IPS DF 6.9 (cell line): ENCODE measurements at regions not wholly inside any gene's neighbourhood (a gene's known extent, or its start where the extent isn't known, plus 50 kb on each side); places are given as distances from the start of the nearest gene placed in this dataset.
"Not testable (repeated sequence)": the region's sequence is repeated elsewhere in the genome, so short reads cannot be mapped to it uniquely, and the experiment has no call there.

Experiments used
- DNase-seq: peaks from one replicate; pipeline ENCODE4 v3.0.0-alpha.2; 2013; ENCODE audit warnings: low read depth, low spot score
- H3K27ac ChIP-seq: one replicate; pipeline ENCODE4 v1.5.1; 2013; ENCODE audit warnings: low read length, control low read depth
- H3K27me3 ChIP-seq: 2 replicates; pipeline ENCODE4 v1.6.1; 2013; ENCODE audit warnings: mild to moderate bottlenecking, low read length; ENCODE audit not compliant: control insufficient read depth, insufficient read depth
- H3K36me3 ChIP-seq: 2 replicates; pipeline ENCODE4 v1.6.1; 2013; ENCODE audit warnings: low read length; ENCODE audit not compliant: control insufficient read depth, insufficient read depth
- H3K4me1 ChIP-seq: 2 replicates; pipeline ENCODE4 v1.6.1; 2013; ENCODE audit warnings: low read length; ENCODE audit not compliant: control insufficient read depth, insufficient read depth
- H3K4me3 ChIP-seq: 2 replicates; pipeline ENCODE4 v1.5.1; 2013; ENCODE audit warnings: mild to moderate bottlenecking, low read length
- H3K9me3 ChIP-seq: 2 replicates; pipeline ENCODE4 v1.6.1; 2013; ENCODE audit warnings: low read length, inconsistent platforms; ENCODE audit not compliant: control insufficient read depth, insufficient read depth
- WGBS: extraction: QIAGEN DNeasy Blood & Tissue Kit; methylation state at CpG from one replicate; pipeline ENCODE4 v1.1.7; 2013; ENCODE audit warnings: mixed read lengths, missing lambda C conversion rate; ENCODE audit not compliant: insufficient read length, insufficient coverage; 5-methylcytosine and 5-hydroxymethylcytosine counted together

DNA sequence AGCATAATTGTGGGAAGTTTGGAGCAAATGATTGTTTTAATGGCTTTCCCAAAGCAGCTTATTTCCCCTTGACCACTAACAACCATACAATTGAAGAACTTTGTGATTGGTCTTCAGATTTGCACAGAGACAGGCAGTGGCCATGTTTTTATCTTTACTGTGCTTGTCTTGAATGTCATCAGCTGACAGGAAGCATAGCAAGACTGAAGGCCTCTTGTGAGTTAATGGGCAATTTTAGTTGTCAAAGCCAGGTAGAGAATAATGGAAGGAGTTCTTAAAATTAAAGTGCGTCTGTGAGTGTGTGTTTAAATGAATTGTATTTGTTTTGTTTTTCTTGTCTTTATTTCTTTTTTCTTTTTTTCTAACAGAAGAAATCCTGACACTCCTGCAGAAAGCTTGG, 809.9 kb downstream of the TSN start:
- Histone ChIP-seq H3K27me3 (no peaks in the 10 kb centered on the region), H3K4me3 (no peak overlapping the region), H3K4me1 (no peaks in the 10 kb centered on the region), H3K36me3 (no peaks in the 10 kb centered on the region), H3K27ac (no peak overlapping the region), H3K9me3 (no peaks in the 10 kb centered on the region)
- no peak for DNase-seq
- WGBS, result 100% methylated on average over 1 of the region's 1 CpG

DNA sequence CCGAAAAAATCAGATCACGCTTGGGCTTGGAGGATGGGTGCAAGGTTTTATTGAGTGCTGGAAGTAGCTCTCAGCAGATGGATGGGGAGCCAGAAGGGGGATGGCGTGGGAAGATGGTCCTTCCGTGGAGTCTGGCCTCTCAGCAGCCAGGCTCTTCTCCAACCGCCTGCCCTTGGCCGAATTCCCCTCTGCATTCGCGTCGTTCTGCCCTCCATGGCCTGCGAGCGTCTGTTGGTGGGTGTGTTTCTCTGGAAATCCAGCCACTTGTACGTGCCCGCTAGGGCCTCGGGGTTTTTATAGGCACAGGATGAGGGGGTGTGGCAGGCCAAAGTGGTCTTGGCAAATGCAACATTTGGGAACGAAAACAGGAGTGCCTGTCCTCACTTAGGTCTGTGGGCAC, 815.2 kb downstream of the TSN start:
- no peaks in the 10 kb centered on the region for H3K27me3 ChIP-seq
- H3K4me3 ChIP-seq, result no peak overlapping the region
- H3K36me3 ChIP-seq, result no peaks in the 10 kb centered on the region
- DNase-seq, result no peak
- H3K9me3 ChIP-seq, result no peaks in the 10 kb centered on the region
- H3K4me1 ChIP-seq, result no peaks in the 10 kb centered on the region
- WGBS, result no CpG with 5 or more reads among the region's 15 CpGs
- no peak overlapping the region for H3K27ac ChIP-seq

DNA sequence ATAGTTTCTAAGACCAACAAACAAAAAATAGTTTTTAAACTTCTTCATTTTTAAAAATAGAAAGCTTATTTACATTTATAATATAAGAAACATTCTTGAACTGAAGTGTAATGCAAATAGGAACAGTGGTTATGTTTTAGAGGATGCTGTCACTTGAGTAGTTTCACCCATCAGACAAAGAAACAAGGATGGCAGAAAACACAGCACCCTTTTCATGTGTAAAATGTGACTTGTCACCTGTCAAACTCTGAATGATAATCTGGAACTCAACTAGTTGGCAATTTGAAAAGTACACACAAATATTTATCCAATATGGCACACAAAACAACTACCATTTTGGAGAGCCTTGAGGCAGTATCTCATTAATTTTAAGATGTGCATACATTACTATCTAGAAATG, 816.0 kb downstream of the TSN start:
- not testable (repeated sequence) for H3K4me1 ChIP-seq, H3K36me3 ChIP-seq, H3K27me3 ChIP-seq, H3K4me3 ChIP-seq, H3K9me3 ChIP-seq, H3K27ac ChIP-seq, DNase-seq

DNA sequence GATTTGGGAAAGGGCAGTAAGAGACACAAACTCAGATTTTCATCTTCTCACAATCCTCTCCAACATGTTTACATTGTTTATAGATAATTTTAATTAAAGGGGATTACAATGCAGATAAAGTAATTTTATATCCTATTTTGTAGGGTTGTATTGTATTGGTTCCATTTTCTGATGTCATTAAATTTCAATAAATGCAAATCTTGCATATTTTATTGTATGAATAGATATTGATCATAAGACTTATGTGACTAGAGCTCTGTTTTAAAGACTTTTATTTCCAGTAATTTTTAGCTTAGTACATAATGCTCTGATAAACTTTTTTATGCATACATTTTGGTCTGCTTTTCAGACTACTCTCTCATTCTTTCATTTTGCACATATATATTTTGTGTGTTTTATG, 819.6 kb downstream of the TSN start:
- no peaks in the 10 kb centered on the region for H3K9me3 ChIP-seq
- DNase-seq, result no peak
- H3K4me3 ChIP-seq, result no peak overlapping the region
- H3K36me3 ChIP-seq, result no peaks in the 10 kb centered on the region
- H3K27ac ChIP-seq, result no peak overlapping the region
- H3K4me1 ChIP-seq, result no peaks in the 10 kb centered on the region
- H3K27me3 ChIP-seq, result no peaks in the 10 kb centered on the region

DNA sequence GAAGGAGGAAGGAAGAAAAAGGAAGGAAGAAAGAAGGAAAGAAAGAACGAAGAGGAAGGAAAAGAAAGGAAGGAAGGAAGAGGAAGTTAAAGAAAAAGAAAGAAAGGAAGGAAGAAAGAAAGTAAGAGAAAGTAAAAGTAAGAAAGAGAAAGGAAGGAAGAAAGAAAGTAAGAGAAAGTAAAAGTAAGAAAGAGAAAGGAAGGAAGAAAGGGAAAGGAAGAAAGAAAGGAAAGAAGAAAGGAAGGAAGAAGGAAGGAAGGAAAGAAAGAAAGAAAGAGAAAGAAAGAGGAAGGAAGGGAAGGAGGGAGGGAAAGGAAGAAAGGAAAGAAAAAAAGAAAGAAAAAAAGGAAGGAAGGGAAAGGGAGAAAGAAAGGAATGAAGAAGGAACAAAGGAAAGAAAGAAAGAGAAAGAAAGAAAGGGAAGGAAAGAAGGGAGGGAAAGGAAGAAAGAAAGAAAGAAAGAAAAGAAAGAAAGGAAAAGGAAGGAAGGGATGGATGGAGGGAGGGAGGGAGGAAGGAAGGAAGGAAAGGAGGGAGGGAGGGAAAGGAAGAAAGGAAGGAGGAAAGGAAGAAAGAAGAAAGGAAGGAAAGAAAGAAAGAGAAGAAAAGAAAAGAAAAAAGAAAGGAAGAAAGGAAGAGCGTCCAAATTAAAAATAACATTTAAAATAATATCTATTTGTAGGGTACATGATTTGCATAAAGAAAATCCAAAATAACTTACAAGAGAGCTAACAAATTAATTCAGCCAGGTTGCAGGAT, 827.9 kb downstream of the TSN start:
- no peaks in the 10 kb centered on the region for H3K27me3 ChIP-seq
- H3K27ac ChIP-seq, result no peak overlapping the region
- no peak for DNase-seq
- no peaks in the 10 kb centered on the region for H3K9me3 ChIP-seq
- H3K36me3 ChIP-seq, result no peaks in the 10 kb centered on the region
- WGBS, result 94% methylated on average over 1 of the region's 2 CpGs
- H3K4me3 ChIP-seq, result no peak overlapping the region
- no peaks in the 10 kb centered on the region for H3K4me1 ChIP-seq

DNA sequence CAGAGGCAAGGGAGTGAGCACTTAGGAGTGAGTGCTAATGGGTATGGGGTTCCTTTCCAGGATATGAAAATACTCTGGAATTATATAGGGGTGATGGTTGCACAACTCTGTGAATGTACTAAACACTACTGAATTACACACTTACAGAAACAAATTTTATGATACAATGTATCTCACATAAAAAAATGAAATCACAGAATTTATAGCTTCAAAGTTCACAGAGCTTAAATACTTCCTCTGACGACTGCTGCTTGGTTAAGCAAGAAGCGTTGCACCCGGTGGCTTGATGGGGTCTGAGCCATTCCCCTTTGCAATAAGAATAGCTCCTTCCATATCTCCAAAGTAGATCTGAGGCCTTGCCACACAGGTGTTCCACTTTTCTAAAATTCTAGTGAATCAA, 835.1 kb downstream of the TSN start:
- H3K27ac ChIP-seq, result no peak overlapping the region
- no peaks in the 10 kb centered on the region for H3K9me3 ChIP-seq
- DNase-seq, result no peak
- no peak overlapping the region for H3K4me3 ChIP-seq
- H3K36me3 ChIP-seq, result no peaks in the 10 kb centered on the region
- WGBS, result no CpG with 5 or more reads among the region's 3 CpGs
- H3K4me1 ChIP-seq, result no peaks in the 10 kb centered on the region
- no peaks in the 10 kb centered on the region for H3K27me3 ChIP-seq

DNA sequence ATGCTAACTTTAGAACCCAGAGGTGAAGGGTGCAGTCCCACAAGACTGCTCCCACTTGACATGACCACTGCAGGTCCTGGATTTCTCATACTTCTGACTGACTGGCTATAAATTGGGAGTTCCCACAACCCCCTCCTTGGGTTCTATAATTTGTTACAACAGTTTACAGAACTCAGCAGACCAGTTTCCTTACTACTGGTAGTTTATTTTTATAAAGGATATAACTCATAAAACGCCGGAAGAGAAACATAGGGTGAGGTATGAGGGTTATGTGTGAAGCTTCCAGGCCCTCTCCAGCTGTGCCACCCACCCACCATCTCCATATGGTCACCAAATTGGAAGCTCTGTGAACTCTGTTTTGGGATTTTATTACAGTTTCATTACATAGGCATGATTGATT, 839.6 kb downstream of the TSN start:
- Histone ChIP-seq H3K4me3 (no peak overlapping the region), H3K36me3 (no peaks in the 10 kb centered on the region), H3K9me3 (no peaks in the 10 kb centered on the region), H3K4me1 (no peaks in the 10 kb centered on the region), H3K27ac (no peak overlapping the region), H3K27me3 (no peaks in the 10 kb centered on the region)
- DNase-seq, result no peak
- WGBS, result no CpG with 5 or more reads among the region's 2 CpGs

DNA sequence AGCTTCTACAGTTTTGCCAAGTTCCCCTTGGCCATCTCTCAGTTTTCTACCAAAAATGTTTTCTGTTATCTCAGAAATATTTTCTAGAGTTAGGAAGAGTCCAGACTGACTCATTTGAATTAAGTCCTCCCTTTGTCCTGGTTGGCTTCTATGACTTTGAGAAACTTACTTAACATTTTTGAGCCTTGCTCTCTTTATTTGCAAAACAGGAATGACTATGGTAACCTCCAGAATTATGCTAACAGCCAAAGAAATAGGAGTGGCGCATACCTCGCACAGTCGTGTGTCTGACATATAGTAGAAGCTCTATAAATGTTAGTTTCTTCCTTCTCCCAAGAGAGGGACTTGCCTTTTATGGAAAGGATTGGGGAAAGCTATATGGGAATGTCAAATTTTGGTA, 841.1 kb downstream of the TSN start:
- no peak for DNase-seq
- H3K4me3 ChIP-seq, result no peak overlapping the region
- H3K4me1 ChIP-seq, result no peaks in the 10 kb centered on the region
- no CpG with 5 or more reads among the region's 3 CpGs for WGBS
- no peak overlapping the region for H3K27ac ChIP-seq
- no peaks in the 10 kb centered on the region for H3K36me3 ChIP-seq
- H3K27me3 ChIP-seq, result no peaks in the 10 kb centered on the region
- no peaks in the 10 kb centered on the region for H3K9me3 ChIP-seq

DNA sequence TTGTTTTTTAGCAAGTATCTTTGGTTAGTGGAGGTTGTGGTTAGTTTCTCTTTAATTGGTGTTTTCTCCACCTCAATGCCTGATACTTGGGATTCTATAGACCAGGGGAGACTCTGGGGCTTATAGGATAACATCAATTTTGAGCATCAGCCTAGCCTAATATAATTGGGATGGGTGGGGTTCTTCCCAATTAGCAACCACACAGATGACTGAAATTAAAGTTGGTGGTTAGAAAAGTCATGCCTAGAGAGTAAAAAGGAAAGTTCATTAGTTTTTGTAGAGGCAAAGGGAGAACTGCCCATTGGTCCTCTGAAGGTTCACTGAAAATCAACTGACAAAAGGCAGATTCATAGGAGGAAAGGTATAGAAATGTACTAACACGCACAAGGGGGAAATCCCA, 843.3 kb downstream of the TSN start:
- no peak overlapping the region for H3K4me3 ChIP-seq
- H3K36me3 ChIP-seq, result no peaks in the 10 kb centered on the region
- no CpG with 5 or more reads among the region's 1 CpG for WGBS
- no peaks in the 10 kb centered on the region for H3K4me1 ChIP-seq
- H3K27me3 ChIP-seq, result no peaks in the 10 kb centered on the region
- H3K27ac ChIP-seq, result no peak overlapping the region
- no peaks in the 10 kb centered on the region for H3K9me3 ChIP-seq
- no peak for DNase-seq

DNA sequence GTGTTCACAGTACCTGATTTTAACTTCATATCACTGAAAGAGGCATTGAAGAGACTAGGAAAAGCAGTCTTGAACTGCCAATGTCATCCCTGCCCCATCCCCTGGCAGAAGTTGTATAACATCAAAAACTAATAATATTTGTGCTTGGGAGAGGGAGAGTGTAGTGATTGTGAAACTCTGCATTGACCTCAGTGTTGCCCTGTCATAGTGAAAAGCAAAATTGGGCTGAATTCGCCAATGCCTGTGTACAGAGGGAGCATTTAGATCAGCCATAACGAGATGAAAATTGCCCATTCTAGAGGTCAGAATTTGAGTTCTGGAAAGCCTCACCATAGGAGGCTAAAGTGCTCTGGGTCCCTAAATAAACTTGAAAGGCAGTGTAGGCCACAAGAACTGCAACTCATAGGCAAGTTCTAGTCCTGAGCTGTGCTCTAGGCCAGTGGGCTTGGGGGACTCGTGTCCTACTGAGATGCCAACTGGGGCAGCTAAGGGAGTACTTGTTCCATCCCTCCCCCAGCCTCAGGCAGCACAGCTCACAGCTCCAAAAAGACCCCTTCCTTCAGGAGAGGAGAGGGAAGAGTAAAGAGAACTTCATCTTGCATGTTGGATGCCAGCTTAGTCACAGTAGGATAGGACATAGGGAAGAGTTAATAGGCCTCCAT, 855.6 kb downstream of the TSN start:
- Histone ChIP-seq H3K36me3 (no peaks in the 10 kb centered on the region), H3K4me3 (no peak overlapping the region), H3K27me3 (no peaks in the 10 kb centered on the region; the same call in 1 of the 2 replicates), H3K4me1 (no peaks in the 10 kb centered on the region), H3K9me3 (no peaks in the 10 kb centered on the region), H3K27ac (no peak overlapping the region)
- DNase-seq, result no peak
- no CpG with 5 or more reads among the region's 3 CpGs for WGBS

DNA sequence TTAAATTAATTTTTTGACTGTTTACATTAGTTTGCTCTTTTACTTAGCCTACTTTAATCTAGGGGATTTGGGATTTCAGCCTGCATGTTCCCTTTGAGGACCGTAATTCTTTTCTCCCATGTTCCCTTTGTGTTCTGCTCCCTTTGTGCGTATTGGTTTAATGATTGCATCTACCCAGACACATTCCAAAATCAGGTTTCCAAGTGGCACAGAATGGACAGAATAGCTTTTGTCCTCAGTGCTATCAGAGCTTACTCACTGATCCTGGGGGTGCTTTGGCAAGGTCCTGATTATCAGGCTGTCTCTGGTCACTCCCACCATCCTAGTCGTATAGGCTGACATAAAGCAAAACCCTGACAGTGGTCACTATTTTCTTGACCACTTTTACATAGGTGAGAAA, 867.5 kb downstream of the TSN start:
- peaks cover 2% of the 10 kb centered on the region; the same call in 1 of the 2 replicates for H3K4me1 ChIP-seq
- no peaks in the 10 kb centered on the region for H3K27me3 ChIP-seq
- DNase-seq, result no peak
- no peak overlapping the region for H3K27ac ChIP-seq
- no peaks in the 10 kb centered on the region for H3K36me3 ChIP-seq
- no CpG with 5 or more reads among the region's 3 CpGs for WGBS
- H3K4me3 ChIP-seq, result no peak overlapping the region
- H3K9me3 ChIP-seq, result no peaks in the 10 kb centered on the region
